ENCODE measurements at regions not wholly inside any gene's neighbourhood (a gene's known extent, or its start where the extent isn't known, plus 50 kb on each side); places are given as distances from the start of the nearest gene placed in this dataset.
"Not testable (repeated sequence)": the region's sequence is repeated elsewhere in the genome, so short reads cannot be mapped to it uniquely, and the experiment has no call there.

- not testable (repeated sequence) for TF ChIP-seq CTCF (optimal IDR thresholded peaks at IDR 0.05 in 1 of 3, IDR thresholded peaks at IDR 0.05 in 1 of 3, conservative IDR thresholded peaks at IDR 0.05 in 1 of 3; ENCODE audit: extremely low read depth in 1 of 3, insufficient read depth in 2 of 3, low read length in 3 of 3); EZH2 (IDR thresholded peaks at IDR 0.05; ENCODE audit: low read length)
Measured at GRCh38 chr1:121511455-121511854, 326.7 kb downstream of the SRGAP2C start.
